ENCODE measurements at regions not wholly inside any gene's neighbourhood (a gene's known extent, or its start where the extent isn't known, plus 50 kb on each side); places are given as distances from the start of the nearest gene placed in this dataset.

DNA sequence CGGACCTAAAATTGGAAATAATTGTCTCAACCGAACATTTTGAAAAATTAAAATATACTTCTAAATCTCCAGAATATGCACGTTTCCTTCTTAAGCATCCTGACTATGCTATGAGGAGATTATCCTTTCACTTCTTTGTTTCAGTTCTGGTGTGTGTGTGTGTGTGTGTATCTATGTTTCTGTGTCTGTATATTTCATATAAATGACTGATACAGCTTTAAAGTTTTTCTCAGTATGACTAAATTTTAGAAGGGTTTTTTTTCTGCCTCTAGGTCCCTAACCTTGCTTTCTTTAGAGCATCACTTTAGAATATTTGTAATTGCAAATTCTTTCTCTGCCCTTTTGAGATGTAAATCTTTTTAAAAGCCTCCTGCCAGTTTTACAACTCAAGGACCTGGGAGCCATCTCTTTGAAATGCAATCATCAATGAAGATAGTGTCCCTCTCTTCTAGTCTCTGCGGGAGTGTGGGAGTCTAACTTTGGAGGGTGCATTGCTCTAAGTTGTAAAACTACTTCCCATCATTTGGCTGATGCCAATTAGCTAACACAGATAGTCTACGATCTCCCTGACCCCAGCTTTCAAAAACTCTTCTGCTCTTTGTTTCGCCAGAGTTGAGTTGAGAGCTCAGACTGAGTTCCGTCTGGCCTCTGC, 782.0 kb upstream of the ZWINT start:
- ChIA-PET CTCF (no interaction called here), POLR2A (no interaction called here)
- Histone ChIP-seq H3K4me1 (ENCODE audit: control extremely low read depth in 1 of 4, control insufficient read depth in 4 of 4, insufficient read depth in 4 of 4, low read length in 3 of 4) (no peaks in the 10 kb centered on the region), H3K27me3 (replicated peaks in 2 of 5; ENCODE audit: control insufficient read depth in 4 of 5, insufficient read depth in 5 of 5, low read length in 4 of 5) (no peaks in the 10 kb centered on the region), H3K36me3 (ENCODE audit: control insufficient read depth in 4 of 4, insufficient read depth in 4 of 4, low read length in 3 of 4) (no peaks in the 10 kb centered on the region), H3K27ac (ENCODE audit: insufficient read depth in 1 of 2, low read depth in 1 of 2, low read length in 2 of 2, poor library complexity in 1 of 2, severe bottlenecking in 2 of 2) (no peak overlapping the region), H3K9me3 (ENCODE audit: control extremely low read depth in 1 of 5, control insufficient read depth in 4 of 5, insufficient read depth in 2 of 5, low read depth in 1 of 5, low read length in 4 of 5) (no peaks in the 10 kb centered on the region), H3K4me3 (ENCODE audit: control insufficient read depth in 1 of 7, extremely low read depth in 1 of 7, insufficient read depth in 4 of 7, low read depth in 2 of 7, low read length in 6 of 7) (no peak overlapping the region)
- 40% methylated on average over 6 of the region's 7 CpGs for WGBS (ENCODE audit: insufficient coverage)
- DNase-seq: no peak

DNA sequence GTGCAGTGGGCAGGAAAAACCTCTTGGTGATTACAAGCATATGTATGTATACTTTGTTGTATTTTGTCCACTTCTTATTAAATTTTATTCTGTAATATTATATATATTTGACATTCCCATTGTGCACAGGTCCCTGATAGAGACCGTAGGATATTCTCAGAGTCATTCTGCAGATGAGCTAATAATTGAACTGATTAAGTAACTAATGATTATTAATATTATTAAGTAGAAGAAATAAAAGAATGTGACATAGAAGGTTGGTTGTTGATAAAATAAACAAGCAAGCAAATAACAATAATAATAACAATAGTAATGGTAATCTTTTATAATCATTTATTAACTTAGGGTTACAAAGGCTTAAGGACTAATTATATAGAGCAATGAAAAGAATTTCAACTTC, 780.6 kb upstream of the ZWINT start:
- Histone ChIP-seq H3K4me1 (ENCODE audit: control extremely low read depth in 1 of 4, control insufficient read depth in 4 of 4, insufficient read depth in 4 of 4, low read length in 3 of 4) (no peaks in the 10 kb centered on the region), H3K36me3 (ENCODE audit: control insufficient read depth in 4 of 4, insufficient read depth in 4 of 4, low read length in 3 of 4) (no peaks in the 10 kb centered on the region), H3K27me3 (replicated peaks in 2 of 5; ENCODE audit: control insufficient read depth in 4 of 5, insufficient read depth in 5 of 5, low read length in 4 of 5) (no peaks in the 10 kb centered on the region), H3K4me3 (ENCODE audit: control insufficient read depth in 1 of 7, extremely low read depth in 1 of 7, insufficient read depth in 4 of 7, low read depth in 2 of 7, low read length in 6 of 7) (no peak overlapping the region), H3K27ac (ENCODE audit: insufficient read depth in 1 of 2, low read depth in 1 of 2, low read length in 2 of 2, poor library complexity in 1 of 2, severe bottlenecking in 2 of 2) (no peak overlapping the region), H3K9me3 (ENCODE audit: control extremely low read depth in 1 of 5, control insufficient read depth in 4 of 5, insufficient read depth in 2 of 5, low read depth in 1 of 5, low read length in 4 of 5) (no peaks in the 10 kb centered on the region)
- CTCF ChIA-PET: no interaction called here
- no peak for DNase-seq
- no CpG with 5 or more reads among the region's 1 CpG for WGBS (ENCODE audit: insufficient coverage)
- POLR2A ChIA-PET: no interaction called here

DNA sequence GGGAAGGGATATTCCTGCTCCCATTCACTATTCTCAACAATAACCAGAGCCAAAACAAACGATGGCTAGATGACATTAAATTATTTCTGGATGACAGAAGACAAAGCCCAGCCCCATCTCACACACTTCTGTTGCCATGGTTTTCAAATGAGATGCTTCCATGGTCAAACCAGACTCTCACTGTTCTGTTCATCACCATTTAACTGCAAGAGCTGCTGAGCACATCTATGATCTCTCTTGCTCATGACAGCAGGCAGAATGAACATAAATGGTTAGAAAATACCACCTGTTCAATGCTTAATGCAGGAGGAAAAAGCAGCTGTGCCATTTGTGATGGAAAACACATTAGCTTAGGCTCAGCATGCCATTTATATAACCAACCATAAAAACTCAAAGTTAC, 758.6 kb upstream of the ZWINT start:
- H3K9me3 ChIP-seq (ENCODE audit: control extremely low read depth in 1 of 5, control insufficient read depth in 4 of 5, insufficient read depth in 2 of 5, low read depth in 1 of 5, low read length in 4 of 5): no peaks in the 10 kb centered on the region
- H3K27ac ChIP-seq (ENCODE audit: insufficient read depth in 1 of 2, low read depth in 1 of 2, low read length in 2 of 2, poor library complexity in 1 of 2, severe bottlenecking in 2 of 2): no peak overlapping the region
- DNase-seq: no peak
- H3K4me1 ChIP-seq (ENCODE audit: control extremely low read depth in 1 of 4, control insufficient read depth in 4 of 4, insufficient read depth in 4 of 4, low read length in 3 of 4): no peaks in the 10 kb centered on the region
- no peaks in the 10 kb centered on the region for H3K27me3 ChIP-seq (replicated peaks in 2 of 5; ENCODE audit: control insufficient read depth in 4 of 5, insufficient read depth in 5 of 5, low read length in 4 of 5)
- ChIA-PET POLR2A (no interaction called here), CTCF (no interaction called here)
- no peak overlapping the region for H3K4me3 ChIP-seq (ENCODE audit: control insufficient read depth in 1 of 7, extremely low read depth in 1 of 7, insufficient read depth in 4 of 7, low read depth in 2 of 7, low read length in 6 of 7)
- H3K36me3 ChIP-seq (ENCODE audit: control insufficient read depth in 4 of 4, insufficient read depth in 4 of 4, low read length in 3 of 4): no peaks in the 10 kb centered on the region
- WGBS (ENCODE audit: insufficient coverage): no CpG with 5 or more reads among the region's 1 CpG

DNA sequence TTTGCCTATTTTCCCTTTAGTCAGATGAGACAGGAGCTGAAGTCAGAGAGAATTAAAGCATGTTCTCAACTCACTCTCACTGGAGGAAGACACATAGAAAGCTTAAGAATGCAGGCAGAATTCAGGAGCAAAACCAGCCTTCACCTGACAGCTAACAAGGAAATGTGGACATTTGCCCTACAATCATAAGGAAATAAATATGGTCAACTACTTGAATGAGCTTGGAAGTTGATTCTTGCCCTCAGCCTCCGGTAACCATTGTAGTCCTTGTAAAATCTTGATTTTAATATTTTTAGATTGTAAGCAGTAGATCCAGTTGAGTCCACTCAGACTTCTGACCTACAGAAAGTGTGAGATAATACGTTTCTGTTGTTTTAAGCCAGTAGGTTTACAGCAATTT, 752.5 kb upstream of the ZWINT start:
- Histone ChIP-seq H3K4me1 (ENCODE audit: control extremely low read depth in 1 of 4, control insufficient read depth in 4 of 4, insufficient read depth in 4 of 4, low read length in 3 of 4) (no peaks in the 10 kb centered on the region), H3K27ac (ENCODE audit: insufficient read depth in 1 of 2, low read depth in 1 of 2, low read length in 2 of 2, poor library complexity in 1 of 2, severe bottlenecking in 2 of 2) (no peak overlapping the region), H3K4me3 (ENCODE audit: control insufficient read depth in 1 of 7, extremely low read depth in 1 of 7, insufficient read depth in 4 of 7, low read depth in 2 of 7, low read length in 6 of 7) (no peak overlapping the region), H3K27me3 (replicated peaks in 2 of 5; ENCODE audit: control insufficient read depth in 4 of 5, insufficient read depth in 5 of 5, low read length in 4 of 5) (no peaks in the 10 kb centered on the region), H3K9me3 (ENCODE audit: control extremely low read depth in 1 of 5, control insufficient read depth in 4 of 5, insufficient read depth in 2 of 5, low read depth in 1 of 5, low read length in 4 of 5) (no peaks in the 10 kb centered on the region), H3K36me3 (ENCODE audit: control insufficient read depth in 4 of 4, insufficient read depth in 4 of 4, low read length in 3 of 4) (no peaks in the 10 kb centered on the region)
- WGBS (ENCODE audit: insufficient coverage): no CpG with 5 or more reads among the region's 2 CpGs
- DNase-seq: no peak
- POLR2A ChIA-PET: no interaction called here
- CTCF ChIA-PET: no interaction called here

DNA sequence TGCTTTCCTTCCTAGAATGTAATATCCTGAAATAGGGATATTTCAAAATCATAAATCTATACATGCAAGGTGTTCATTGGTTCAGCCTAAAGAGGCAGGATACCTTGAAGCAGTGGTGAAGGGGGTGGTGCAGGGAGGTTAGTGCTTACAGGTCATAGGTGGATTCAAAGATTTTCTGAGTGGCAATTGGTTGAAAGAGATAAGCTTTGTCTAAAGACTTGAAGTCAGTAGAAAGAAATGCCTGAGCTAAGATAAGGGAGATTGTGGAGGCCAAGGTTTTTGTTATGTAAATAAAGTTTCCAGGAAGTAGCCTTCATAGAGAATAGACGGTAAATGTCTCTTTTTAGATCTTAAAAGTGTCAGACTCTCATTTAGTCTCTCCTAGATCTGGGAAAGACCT, 741.2 kb upstream of the ZWINT start:
- ChIA-PET CTCF (interaction anchor here (0.9 kb wide), 1 partner anchor 12 kb away, joined by 3 read pairs; no protein-coding TSS in a partner anchor), POLR2A (no interaction called here)
- no peak overlapping the region for H3K27ac ChIP-seq (ENCODE audit: insufficient read depth in 1 of 2, low read depth in 1 of 2, low read length in 2 of 2, poor library complexity in 1 of 2, severe bottlenecking in 2 of 2)
- H3K4me1 ChIP-seq (ENCODE audit: control extremely low read depth in 1 of 4, control insufficient read depth in 4 of 4, insufficient read depth in 4 of 4, low read length in 3 of 4): no peaks in the 10 kb centered on the region
- WGBS (ENCODE audit: insufficient coverage): 67% methylated on average over 1 of the region's 1 CpG
- no peaks in the 10 kb centered on the region for H3K9me3 ChIP-seq (ENCODE audit: control extremely low read depth in 1 of 5, control insufficient read depth in 4 of 5, insufficient read depth in 2 of 5, low read depth in 1 of 5, low read length in 4 of 5)
- no peak overlapping the region for H3K4me3 ChIP-seq (ENCODE audit: control insufficient read depth in 1 of 7, extremely low read depth in 1 of 7, insufficient read depth in 4 of 7, low read depth in 2 of 7, low read length in 6 of 7)
- H3K36me3 ChIP-seq (ENCODE audit: control insufficient read depth in 4 of 4, insufficient read depth in 4 of 4, low read length in 3 of 4): no peaks in the 10 kb centered on the region
- H3K27me3 ChIP-seq (replicated peaks in 2 of 5; ENCODE audit: control insufficient read depth in 4 of 5, insufficient read depth in 5 of 5, low read length in 4 of 5): no peaks in the 10 kb centered on the region
- DNase-seq: no peak

DNA sequence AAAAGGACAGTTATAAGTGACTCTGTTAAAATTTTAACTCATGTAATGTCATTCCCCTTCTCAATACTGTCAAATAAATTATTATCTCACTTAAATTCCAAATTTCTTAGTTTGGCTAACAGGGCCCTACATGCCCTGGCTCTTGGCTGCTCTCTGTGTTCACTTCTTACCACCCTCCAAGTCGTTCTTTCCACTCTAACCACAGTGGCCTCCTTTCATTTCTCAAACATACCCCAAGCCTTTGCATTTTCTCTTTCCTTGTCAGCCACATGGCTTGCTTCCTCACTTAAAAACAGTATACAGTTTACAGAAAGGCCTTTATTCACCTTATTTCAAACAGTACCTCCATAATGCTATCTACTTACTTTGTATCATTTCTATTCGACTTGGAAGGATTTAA, 737.1 kb upstream of the ZWINT start:
- whole genome bisulfite sequencing (ENCODE audit: insufficient coverage): 50% methylated on average over 1 of the region's 2 CpGs
- no peaks in the 10 kb centered on the region for H3K9me3 ChIP-seq (ENCODE audit: control extremely low read depth in 1 of 5, control insufficient read depth in 4 of 5, insufficient read depth in 2 of 5, low read depth in 1 of 5, low read length in 4 of 5)
- H3K27me3 ChIP-seq (replicated peaks in 2 of 5; ENCODE audit: control insufficient read depth in 4 of 5, insufficient read depth in 5 of 5, low read length in 4 of 5): no peaks in the 10 kb centered on the region
- H3K4me1 ChIP-seq (ENCODE audit: control extremely low read depth in 1 of 4, control insufficient read depth in 4 of 4, insufficient read depth in 4 of 4, low read length in 3 of 4): no peaks in the 10 kb centered on the region
- ChIA-PET CTCF (no interaction called here), POLR2A (no interaction called here)
- no peaks in the 10 kb centered on the region for H3K36me3 ChIP-seq (ENCODE audit: control insufficient read depth in 4 of 4, insufficient read depth in 4 of 4, low read length in 3 of 4)
- DNase-seq: no peak
- H3K4me3 ChIP-seq (ENCODE audit: control insufficient read depth in 1 of 7, extremely low read depth in 1 of 7, insufficient read depth in 4 of 7, low read depth in 2 of 7, low read length in 6 of 7): no peak overlapping the region
- no peak overlapping the region for H3K27ac ChIP-seq (ENCODE audit: insufficient read depth in 1 of 2, low read depth in 1 of 2, low read length in 2 of 2, poor library complexity in 1 of 2, severe bottlenecking in 2 of 2)

DNA sequence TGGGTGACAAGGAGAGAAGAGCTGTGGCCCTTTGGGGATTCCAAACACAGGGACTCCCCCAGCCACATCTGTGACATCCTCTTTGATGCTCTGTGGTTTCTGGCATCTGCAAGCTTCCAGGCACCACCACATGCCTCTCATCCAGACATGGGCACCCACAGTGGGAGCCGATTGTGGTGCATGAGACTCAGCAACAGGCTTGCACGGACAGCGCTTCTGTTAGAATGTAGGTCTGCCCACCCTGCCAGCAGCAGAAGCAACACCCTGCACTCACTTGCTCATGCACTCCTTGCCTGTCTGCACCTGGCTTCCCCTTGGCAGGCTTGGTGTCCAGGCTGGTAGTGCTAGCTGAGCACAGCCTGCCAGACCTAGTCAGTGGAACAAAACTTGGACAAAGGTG, 735.0 kb upstream of the ZWINT start:
- Histone ChIP-seq H3K4me1 (ENCODE audit: control extremely low read depth in 1 of 4, control insufficient read depth in 4 of 4, insufficient read depth in 4 of 4, low read length in 3 of 4) (no peaks in the 10 kb centered on the region), H3K9me3 (ENCODE audit: control extremely low read depth in 1 of 5, control insufficient read depth in 4 of 5, insufficient read depth in 2 of 5, low read depth in 1 of 5, low read length in 4 of 5) (no peaks in the 10 kb centered on the region), H3K36me3 (ENCODE audit: control insufficient read depth in 4 of 4, insufficient read depth in 4 of 4, low read length in 3 of 4) (no peaks in the 10 kb centered on the region), H3K27ac (ENCODE audit: insufficient read depth in 1 of 2, low read depth in 1 of 2, low read length in 2 of 2, poor library complexity in 1 of 2, severe bottlenecking in 2 of 2) (no peak overlapping the region), H3K4me3 (ENCODE audit: control insufficient read depth in 1 of 7, extremely low read depth in 1 of 7, insufficient read depth in 4 of 7, low read depth in 2 of 7, low read length in 6 of 7) (no peak overlapping the region), H3K27me3 (replicated peaks in 2 of 5; ENCODE audit: control insufficient read depth in 4 of 5, insufficient read depth in 5 of 5, low read length in 4 of 5) (no peaks in the 10 kb centered on the region)
- CTCF ChIA-PET: no interaction called here
- POLR2A ChIA-PET: no interaction called here
- WGBS (ENCODE audit: insufficient coverage): 100% methylated on average over 2 of the region's 3 CpGs
- DNase-seq: no peak
